Mucosa of descending colon (tissue), 3 donors: ENCODE measurements at regions not wholly inside any gene's neighbourhood (a gene's known extent, or its start where the extent isn't known, plus 50 kb on each side); places are given as distances from the start of the nearest gene placed in this dataset.
"Not testable (repeated sequence)": the region's sequence is repeated elsewhere in the genome, so short reads cannot be mapped to it uniquely, and the experiment has no call there.

ENCODE experiments used
- ATAC-seq: fragments of 200-7000 bp; cut with Tn5 transposase; one replicate; pipeline ENCODE4 v1.9.1; 2020; ENCODE audit warnings: mild to moderate bottlenecking, moderate library complexity
- DNase-seq, 3 donors: peaks; one replicate each; pipeline ENCODE4 v3.0.0-alpha.2; 2020
- H3K36me3 ChIP-seq: fragments of 200-600 bp; one replicate; pipeline ENCODE4 v1.8.0; 2021; ENCODE audit warnings: low read depth, mild to moderate bottlenecking
- H3K4me1 ChIP-seq: fragments of 200-600 bp; one replicate; pipeline ENCODE4 v1.8.0; 2021; ENCODE audit warnings: low read depth, mild to moderate bottlenecking
- H3K4me3 ChIP-seq: fragments of 200-600 bp; one replicate; pipeline ENCODE4 v1.8.0; 2021; ENCODE audit warnings: mild to moderate bottlenecking
- H3K9me3 ChIP-seq: fragments of 200-600 bp; one replicate; pipeline ENCODE4 v1.8.0; 2021; ENCODE audit warnings: mild to moderate bottlenecking
- CTCF ChIP-seq: fragments of 200-600 bp; IDR thresholded peaks from one replicate; pipeline ENCODE4 v1.8.0; 2022; ENCODE audit warnings: antibody characterized with exemption, mild to moderate bottlenecking
- intact Hi-C, 2 donors: fragments of 100-400 bp; cut with DNase I in 1 of 2; cut with micrococcal nuclease in 1 of 2; formaldehyde crosslinking; loops; one replicate each; pipeline versions ENCODE4 v1.11.0 to v1.11.1; 2022; cut with DNase I, micrococcal nuclease
- donor health status: DM: no; HTN: no; CAD: no; lungs with moderate emphysema.
- donor health status: DM: no; HTN: no; CAD: no.
- donor health status: DM: no; HTN: yes; CAD: no.

- intact Hi-C loops = not testable (repeated sequence)
Measured at GRCh38 chr1:143785883-143786282, 185.9 kb downstream of the FAM72C start.

DNA sequence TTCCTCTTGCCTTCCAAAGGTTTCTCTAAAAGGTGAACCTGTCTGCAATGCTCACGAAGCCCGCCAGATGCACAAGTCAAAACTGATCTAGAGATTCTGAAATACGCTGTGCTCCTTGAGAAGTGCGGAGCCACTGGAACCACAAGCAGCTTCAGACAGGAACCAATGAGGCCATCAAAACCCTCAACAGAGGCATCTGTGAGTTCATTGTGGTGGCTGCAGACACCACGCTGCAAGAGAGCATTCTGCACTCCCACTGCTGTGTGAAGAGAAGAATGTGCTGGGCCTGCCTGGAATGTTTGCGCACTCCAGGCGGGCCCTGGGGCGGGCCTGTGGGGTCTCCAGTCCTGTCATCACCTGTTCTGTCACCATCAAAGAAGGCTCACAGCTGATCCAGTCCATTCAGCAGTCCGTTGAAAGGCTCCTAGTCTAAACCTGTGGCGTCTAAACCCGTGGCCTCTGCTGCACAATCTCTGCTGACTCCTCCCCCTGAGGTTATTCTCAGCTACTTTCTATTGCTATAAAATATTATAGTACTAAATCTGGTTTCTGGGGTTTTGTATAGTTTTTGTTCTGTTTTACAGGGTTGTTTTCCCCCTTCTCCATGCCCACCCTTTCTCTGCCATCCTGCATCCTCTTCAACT is 187.4 kb downstream of the FAM72C start:
- H3K4me1 ChIP-seq, ATAC-seq, H3K36me3 ChIP-seq, H3K4me3 ChIP-seq, DNase-seq, intact Hi-C loops, H3K9me3 ChIP-seq: not testable (repeated sequence)

More at GRCh38 chr1:143785883-143786282, 185.9 kb downstream of the FAM72C start:
- not testable (repeated sequence) for H3K36me3 ChIP-seq, ATAC-seq, DNase-seq, H3K4me3 ChIP-seq, H3K4me1 ChIP-seq, H3K9me3 ChIP-seq

GRCh38 chr1:143778178-143778577 is 193.6 kb downstream of the FAM72C start:
- peak; percentile 84 for ATAC-seq
- H3K4me3 ChIP-seq, H3K4me1 ChIP-seq, H3K36me3 ChIP-seq, DNase-seq, intact Hi-C loops, H3K9me3 ChIP-seq: not testable (repeated sequence)

DNA sequence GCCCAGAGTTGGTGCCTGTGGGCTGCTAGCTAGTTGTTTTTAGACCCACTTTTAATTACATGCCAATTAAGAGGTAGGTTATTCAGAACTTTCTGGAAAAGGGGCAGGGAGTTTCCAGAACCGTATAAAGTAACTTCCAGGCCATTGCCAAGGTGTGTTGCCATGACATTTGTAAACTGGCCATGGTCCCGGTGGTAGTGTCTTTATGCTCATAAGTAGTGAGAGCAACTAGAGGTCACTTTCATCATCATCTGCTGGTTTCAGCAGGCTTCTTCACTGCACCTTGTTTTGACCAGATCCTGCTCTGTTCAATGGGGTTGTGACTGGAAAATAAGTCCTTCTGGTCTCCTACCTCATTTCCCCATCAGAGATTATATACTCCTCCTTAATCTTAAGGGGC is 207.0 kb downstream of the FAM72C start:
- H3K36me3 ChIP-seq, H3K9me3 ChIP-seq, intact Hi-C loops, ATAC-seq, H3K4me3 ChIP-seq, H3K4me1 ChIP-seq, DNase-seq: not testable (repeated sequence)

DNA sequence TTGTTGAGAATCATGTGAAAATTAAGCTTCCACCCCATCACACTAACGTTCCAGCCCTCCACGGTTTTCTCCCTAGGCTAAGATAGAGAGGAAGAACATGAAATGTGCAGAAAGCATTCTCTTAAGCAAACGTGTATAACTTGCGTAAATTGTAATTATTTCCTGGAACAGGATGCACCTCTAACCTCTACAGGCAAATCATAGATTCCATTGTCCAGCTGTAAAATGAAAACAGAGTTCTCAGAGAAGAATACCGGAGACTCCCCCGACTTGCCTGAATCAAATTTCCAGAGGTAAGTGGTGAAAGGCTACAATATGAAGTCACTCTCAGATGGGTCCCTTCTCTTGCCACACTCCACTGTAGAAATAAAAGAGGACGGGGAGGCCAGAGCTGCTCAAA is 211.4 kb downstream of the FAM72C start:
- intact Hi-C loops, H3K9me3 ChIP-seq, H3K4me3 ChIP-seq, H3K4me1 ChIP-seq, ATAC-seq, H3K36me3 ChIP-seq, DNase-seq: not testable (repeated sequence)

DNA sequence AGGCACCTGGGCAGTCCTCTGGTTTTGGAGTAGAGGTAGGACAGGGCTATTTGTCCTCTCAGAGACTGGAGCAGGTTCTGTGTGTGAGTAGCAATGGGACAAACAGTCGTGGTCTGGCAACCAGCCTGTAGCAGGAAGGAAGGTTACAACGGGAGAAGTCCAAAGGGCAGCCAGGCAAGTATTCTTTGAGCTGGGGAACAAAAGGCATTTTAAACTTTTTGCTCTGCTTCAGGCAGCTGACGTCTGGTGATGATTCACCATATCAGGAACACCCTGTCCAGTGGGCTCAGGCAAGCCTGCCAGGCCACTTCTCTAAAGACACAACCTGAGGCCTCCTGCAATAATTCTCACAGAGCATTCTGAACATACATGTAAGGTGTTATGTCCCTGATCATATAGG is 215.8 kb downstream of the FAM72C start:
- H3K4me3 ChIP-seq, H3K4me1 ChIP-seq, intact Hi-C loops, H3K9me3 ChIP-seq, H3K36me3 ChIP-seq: not testable (repeated sequence)
- DNase-seq (peak; percentile 60 to 75 (median 62)), ATAC-seq (peak; percentile 99)

- Histone ChIP-seq H3K4me1 (no peaks in the 10 kb centered on the region), H3K36me3 (no peaks in the 10 kb centered on the region), H3K4me3 (no peak overlapping the region), H3K9me3 (no peaks in the 10 kb centered on the region)
- intact Hi-C loops = no loop called here
- ATAC-seq (no peak), DNase-seq (no peak)
- TF ChIP-seq CTCF = no peak
Measured at GRCh38 chr1:143748906-143749305, 222.9 kb downstream of the FAM72C start.

GRCh38 chr1:143736562-143736961 is 235.2 kb downstream of the FAM72C start:
- Histone ChIP-seq H3K4me1 (no peaks in the 10 kb centered on the region), H3K4me3 (no peak overlapping the region), H3K36me3 (no peaks in the 10 kb centered on the region), H3K9me3 (no peaks in the 10 kb centered on the region)
- ATAC-seq (peak; percentile 20), DNase-seq (no peak)
- intact Hi-C loops = no loop called here
- no peak for TF ChIP-seq CTCF
